HepG2 (cell line): ENCODE measurements at regions not wholly inside any gene's neighbourhood (a gene's known extent, or its start where the extent isn't known, plus 50 kb on each side); places are given as distances from the start of the nearest gene placed in this dataset.

ENCODE experiments used
- ATAC-seq: fragments of 200-7000 bp; cut with Tn5 transposase; 3 replicates; pipeline ENCODE4 v1.9.1; 2020; ENCODE audit warnings: mild to moderate bottlenecking, moderate library complexity
- BruUV-seq: library from RNA; stranded (reverse); fragments of 400-500 nt; replicated peaks from 2 replicates; lab custom pipeline; 2021; lab: Mats Ljungman, UMichigan
- CTCF ChIA-PET: fragments of 300-600 bp; formaldehyde crosslinking; extraction: SDS; loops from one replicate; lab custom pipeline; 2021; ENCODE audit warnings: low total read pairs, inconsistent platforms, low intra/inter-chr PET ratio; lab: Yijun Ruan, JAX
- POLR2A ChIA-PET: fragments of 350-600 bp; sonication (Branson Sonifier 250); formaldehyde crosslinking; loops from one replicate; lab custom pipeline; 2020; ENCODE audit warnings: antibody characterized with exemption, inconsistent platforms; lab: Yijun Ruan, JAX
- DNase-seq: peaks from one replicate; pipeline ENCODE4 v3.0.0-alpha.2; 2015; ENCODE audit warnings: low spot score
- FAIRE-seq: peaks from 3 replicates; lab custom pipeline; 2011; peaks lifted over from hg19 to GRCh38; lab: Jason Lieb, UNC
- H2AFZ ChIP-seq: one replicate; pipeline ENCODE4 v1.6.1; 2011; ENCODE audit warnings: low read length, inconsistent platforms
- H3K27ac ChIP-seq: fragments of 300-600 bp; 3 replicates; pipeline ENCODE4 v1.8.0; 2011; ENCODE audit warnings: mixed run types, mild to moderate bottlenecking, mixed read lengths, low read length, inconsistent platforms; ENCODE audit not compliant: insufficient read depth; ENCODE audit errors: extremely low read length
- H3K27me3 ChIP-seq, 2 experiments: fragments of 200-600 bp in 1 of 2; 2 replicates in 1 of 2; 3 replicates in 1 of 2; pipeline versions ENCODE4 v1.6.0 to v1.8.0; 2011; ENCODE audit warnings: low read length in 2 of 2, mild to moderate bottlenecking in 2 of 2, moderate library complexity in 2 of 2, inconsistent platforms in 1 of 2; ENCODE audit not compliant: insufficient read depth in 2 of 2, control insufficient read depth in 1 of 2
- H3K36me3 ChIP-seq, 2 experiments: fragments of 200-600 bp in 1 of 2; replicated peaks in 1 of 2; 2 replicates in 1 of 2; 3 replicates in 1 of 2; pipeline versions ENCODE4 v1.5.1 to v1.8.0; 2011; ENCODE audit warnings: low read length in 2 of 2, inconsistent platforms in 1 of 2; ENCODE audit not compliant: insufficient read depth in 2 of 2, control insufficient read depth in 1 of 2
- H3K4me1 ChIP-seq: 2 replicates; pipeline ENCODE4 v1.5.1; 2012; ENCODE audit warnings: low read length, inconsistent platforms; ENCODE audit not compliant: insufficient read depth
- H3K4me2 ChIP-seq: 2 replicates; pipeline ENCODE4 v1.6.0; 2011; ENCODE audit warnings: low read depth, low read length, inconsistent platforms
- H3K4me3 ChIP-seq, 3 experiments: fragments of 200-600 bp in 1 of 3; sonication (generic), shearing (Covaris generic) in 1 of 3; replicated peaks in 1 of 3; 2 replicates each; pipeline ENCODE4 v1.5.1; 2011 to 2016; ENCODE audit warnings: low read length in 3 of 3, inconsistent platforms in 2 of 3, low read depth in 2 of 3, mild to moderate bottlenecking in 2 of 3, control low read depth in 1 of 3, mixed read lengths in 1 of 3; ENCODE audit not compliant: insufficient read depth in 1 of 3
- H3K79me2 ChIP-seq: one replicate; pipeline ENCODE4 v1.6.1; 2011; ENCODE audit warnings: low read length, inconsistent platforms; ENCODE audit not compliant: insufficient read depth
- H3K9ac ChIP-seq: 2 replicates; pipeline ENCODE4 v1.6.0; 2011; ENCODE audit warnings: mild to moderate bottlenecking, low read depth, low read length, inconsistent platforms; ENCODE audit not compliant: insufficient read depth
- H3K9me3 ChIP-seq: 2 replicates; pipeline ENCODE4 v1.5.1; 2012; ENCODE audit warnings: mild to moderate bottlenecking, low read length
- H4K20me1 ChIP-seq: 2 replicates; pipeline ENCODE4 v1.6.0; 2011; ENCODE audit warnings: inconsistent platforms, mild to moderate bottlenecking, low read length, moderate library complexity; ENCODE audit not compliant: insufficient read depth
- ATF7 ChIP-seq, 2 experiments: fragments of 450-650 bp in 1 of 2; sonication (generic) in 1 of 2; formaldehyde crosslinking in 1 of 2; IDR thresholded peaks; 2 replicates each; pipeline versions ENCODE4 v1.4.0 to v1.6.1; 2016 to 2020; ENCODE audit warnings: antibody characterized with exemption in 1 of 2, mild to moderate bottlenecking in 1 of 2, missing genetic modification reagents in 1 of 2
- CEBPB ChIP-seq: IDR thresholded peaks from 2 replicates; pipeline ENCODE4 v1.6.1; 2011; ENCODE audit warnings: low read depth, low read length, improper control_type of control experiment, borderline replicate concordance
- KDM1A ChIP-seq: IDR thresholded peaks from 2 replicates; pipeline ENCODE4 v1.6.1; 2016; ENCODE audit warnings: missing compliant biosample characterization
- PLRG1 ChIP-seq: fragments of 450-650 bp; conservative IDR thresholded peaks from 2 replicates; pipeline ENCODE4 v1.6.1; 2016
- TAF15 ChIP-seq: fragments of 200-400 bp; formaldehyde crosslinking; IDR thresholded peaks from one replicate; pipeline ENCODE4 v1.6.1; 2018; ENCODE audit warnings: mild to moderate bottlenecking, low read depth, low read length; ENCODE audit not compliant: poor library complexity, severe bottlenecking
- ZNF703 ChIP-seq: sonication (generic); formaldehyde crosslinking; IDR thresholded peaks from 2 replicates; pipeline ENCODE4 v1.5.1; 2020; ENCODE audit warnings: missing genetic modification reagents, mild to moderate bottlenecking, moderate library complexity, borderline replicate concordance
- WGBS: methylation state at CpG from one replicate; pipeline ENCODE4 v1.1.6; 2017; ENCODE audit warnings: low lambda C conversion rate; 5-methylcytosine and 5-hydroxymethylcytosine counted together
- in situ Hi-C: cut with HindIII; loops from 2 replicates; pipeline ENCODE4 v1.10.0; 2017; ENCODE audit warnings: low pct_unique_long_range_greater_than_20kb; ENCODE audit not compliant: extremely low pct_ligation_motif_present
- intact Hi-C: fragments of 100-400 bp; cut with micrococcal nuclease; formaldehyde crosslinking; loops from one replicate; pipeline ENCODE4 v1.10.0; 2022; ENCODE audit not compliant: unreplicated experiment

GRCh38 chr7:42572056-42572455, 335.0 kb upstream of the GLI3 start:
- no TSS peak for BruUV-seq
- DNase-seq (no peak), FAIRE-seq (no peak), ATAC-seq (no peak)
- in situ Hi-C loops (no loop called here), intact Hi-C loops (no loop called here)
- 28% methylated on average over 8 of the region's 8 CpGs for WGBS
- Histone ChIP-seq H4K20me1 (no peaks in the 10 kb centered on the region), H3K36me3 (no peaks in the 10 kb centered on the region), H3K79me2 (no peaks in the 10 kb centered on the region), H3K9ac (no peak overlapping the region), H3K4me3 (no peak overlapping the region), H3K9me3 (peaks cover 14% of the 10 kb centered on the region), H3K4me1 (no peaks in the 10 kb centered on the region), H3K27me3 (no peaks in the 10 kb centered on the region), H3K4me2 (no peak overlapping the region), H3K27ac (no peak overlapping the region), H2AFZ (no peak overlapping the region)
- CTCF ChIA-PET = no interaction called here
- POLR2A ChIA-PET = no interaction called here
- TF ChIP-seq KDM1A (CRISPR knock-in tag) = no peak
- no peak for TF ChIP-seq PLRG1
- no peak for TF ChIP-seq TAF15

- FAIRE-seq = no peak
- WGBS = 9% methylated on average over 2 of the region's 2 CpGs
- in situ Hi-C loops = no loop called here
- no peak for DNase-seq
- peak; percentile 47; the same call in 1 of the 2 replicates for TF ChIP-seq ATF7 (IDR thresholded peaks at IDR 0.05)
- TF ChIP-seq ATF7 (CRISPR knock-in tag; IDR thresholded peaks at IDR 0.05) = no peak
- no peak for TF ChIP-seq ZNF703
- TF ChIP-seq CEBPB = peak; percentile 37; the same call in 1 of the 2 replicates
- H2AFZ ChIP-seq = no peak overlapping the region
- ChIA-PET CTCF (no interaction called here), POLR2A (no interaction called here)
- intact Hi-C loops = no loop called here
- H3K36me3 ChIP-seq = no peaks in the 10 kb centered on the region
- peaks cover 14% of the 10 kb centered on the region for H3K9me3 ChIP-seq
- no peak overlapping the region for H3K27ac ChIP-seq
- H4K20me1 ChIP-seq = no peaks in the 10 kb centered on the region
- H3K9ac ChIP-seq = no peak overlapping the region
- no peak overlapping the region for H3K4me2 ChIP-seq
- H3K27me3 ChIP-seq = no peaks in the 10 kb centered on the region
- ATAC-seq = no peak
- no peaks in the 10 kb centered on the region for H3K4me1 ChIP-seq
- no peak overlapping the region for H3K4me3 ChIP-seq
- no TSS peak for BruUV-seq
- H3K79me2 ChIP-seq = no peaks in the 10 kb centered on the region
Measured at GRCh38 chr7:42570944-42571343, 333.9 kb upstream of the GLI3 start.
